Naive thymus-derived CD4-positive, alpha-beta T cell (primary cell): ENCODE measurements at regions not wholly inside any gene's neighbourhood (a gene's known extent, or its start where the extent isn't known, plus 50 kb on each side); places are given as distances from the start of the nearest gene placed in this dataset.

Experiments
- ATAC-seq: fragments of 150-1000 bp; cut with Tn5 transposase; 2 replicates; pipeline ENCODE4 v1.10.0; 2021; ENCODE audit warnings: mild to moderate bottlenecking, moderate library complexity
- CTCF ChIA-PET: fragments of 350-600 bp; sonication (Branson Sonifier 250); formaldehyde crosslinking; loops from one replicate; lab custom pipeline; 2021; ENCODE audit warnings: antibody characterized with exemption; lab: Charles Lee
- POLR2A ChIA-PET: fragments of 350-600 bp; sonication (Branson Sonifier 250); formaldehyde crosslinking; loops from one replicate; lab custom pipeline; 2021; ENCODE audit warnings: antibody characterized with exemption, inconsistent platforms; lab: Charles Lee
- DNase-seq, 9 donors: peaks; one replicate each; pipeline versions ENCODE4 v3.0.0 to v3.0.0-alpha.2; 2020 to 2022; ENCODE audit warnings: mixed read lengths in 1 of 9
- H3K27ac ChIP-seq: one replicate; pipeline ENCODE4 v1.7.0; 2013; ENCODE audit warnings: mild to moderate bottlenecking, low read depth, low read length, moderate library complexity
- H3K27me3 ChIP-seq, 2 donors: one replicate each; pipeline ENCODE4 v1.7.0; 2013; ENCODE audit warnings: low read length in 2 of 2, mild to moderate bottlenecking in 2 of 2, moderate library complexity in 2 of 2; ENCODE audit not compliant: control insufficient read depth in 2 of 2, insufficient read depth in 2 of 2
- H3K36me3 ChIP-seq, 3 experiments: 1 replicate in 2 of 3; 2 replicates in 1 of 3; pipeline ENCODE4 v1.7.0; 2013; ENCODE audit warnings: low read length in 3 of 3, mild to moderate bottlenecking in 3 of 3, moderate library complexity in 1 of 3; ENCODE audit not compliant: insufficient read depth in 3 of 3, control insufficient read depth in 2 of 3
- H3K4me1 ChIP-seq, 2 donors: one replicate each; pipeline ENCODE4 v1.7.0; 2013; ENCODE audit warnings: low read length in 2 of 2, mild to moderate bottlenecking in 2 of 2, moderate library complexity in 1 of 2; ENCODE audit not compliant: control insufficient read depth in 2 of 2, insufficient read depth in 2 of 2
- H3K4me3 ChIP-seq: 2 replicates; pipeline ENCODE4 v1.7.0; 2013; ENCODE audit warnings: mild to moderate bottlenecking, low read length
- H3K9me3 ChIP-seq, 3 experiments: 1 replicate in 2 of 3; 2 replicates in 1 of 3; pipeline ENCODE4 v1.7.0; 2013; ENCODE audit warnings: low read length in 3 of 3; ENCODE audit not compliant: control insufficient read depth in 2 of 3
- H3K27ac Mint-ChIP-seq, 9 donors: one replicate each; pipeline ENCODE4 v1.8.0; 2020 to 2022; ENCODE audit warnings: mixed read lengths in 9 of 9, mild to moderate bottlenecking in 8 of 9, moderate library complexity in 5 of 9, inconsistent platforms in 2 of 9
- H3K27me3 Mint-ChIP-seq, 5 donors: one replicate each; pipeline ENCODE4 v1.8.0; 2021 to 2022; ENCODE audit warnings: mixed read lengths in 5 of 5, mild to moderate bottlenecking in 1 of 5
- H3K36me3 Mint-ChIP-seq, 5 donors: one replicate each; pipeline ENCODE4 v1.8.0; 2020 to 2022; ENCODE audit warnings: mixed read lengths in 5 of 5, mild to moderate bottlenecking in 3 of 5, inconsistent platforms in 1 of 5
- H3K4me1 Mint-ChIP-seq, 7 donors: one replicate each; pipeline ENCODE4 v1.8.0; 2020 to 2022; ENCODE audit warnings: mixed read lengths in 7 of 7, mild to moderate bottlenecking in 3 of 7, inconsistent platforms in 1 of 7
- H3K4me3 Mint-ChIP-seq, 10 donors: one replicate each; pipeline ENCODE4 v1.8.0; 2020 to 2022; ENCODE audit warnings: mild to moderate bottlenecking in 10 of 10, mixed read lengths in 10 of 10, moderate library complexity in 6 of 10, inconsistent platforms in 2 of 10
- H3K9me3 Mint-ChIP-seq, 11 donors: one replicate each; pipeline ENCODE4 v1.8.0; 2020 to 2022; ENCODE audit warnings: mixed read lengths in 11 of 11, mild to moderate bottlenecking in 4 of 11, inconsistent platforms in 1 of 11, moderate library complexity in 1 of 11
- intact Hi-C, 2 donors: fragments of 100-400 bp; cut with micrococcal nuclease; formaldehyde crosslinking; loops; one replicate each; pipeline ENCODE4 v1.15.1; 2023

DNA sequence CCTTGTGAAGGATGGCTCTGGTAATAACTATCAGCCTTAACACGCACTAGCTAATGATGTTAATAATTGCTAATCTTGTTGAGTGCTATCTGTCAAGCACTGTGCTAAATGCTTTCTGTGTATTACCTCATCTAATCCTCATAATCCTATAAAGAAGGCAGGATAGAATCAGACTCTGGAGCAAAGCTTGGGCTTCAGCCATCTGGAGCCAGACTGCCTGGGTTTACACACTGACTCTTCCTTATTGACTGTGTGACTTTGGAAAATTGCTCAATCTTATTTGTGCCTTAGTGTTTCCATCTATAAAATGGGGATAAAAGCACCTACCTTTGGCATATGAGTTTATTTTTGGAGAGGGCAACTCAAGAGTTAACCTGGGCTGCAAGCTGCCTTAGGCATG lies 216.1 kb downstream of the NUF2 start:
- ATAC-seq (no peak), DNase-seq (no peak)
- H3K9me3 Mint-ChIP-seq, result no peaks in the 10 kb centered on the region
- no peaks in the 10 kb centered on the region for H3K27me3 Mint-ChIP-seq
- Histone ChIP-seq H3K9me3 (no peaks in the 10 kb centered on the region), H3K4me3 (no peak overlapping the region), H3K36me3 (no peaks in the 10 kb centered on the region), H3K27ac (no peak overlapping the region), H3K27me3 (no peaks in the 10 kb centered on the region), H3K4me1 (no peaks in the 10 kb centered on the region)
- intact Hi-C loops, result no loop called here
- POLR2A ChIA-PET, result no interaction called here
- no peaks in the 10 kb centered on the region for H3K36me3 Mint-ChIP-seq
- H3K4me3 Mint-ChIP-seq, result no peak overlapping the region
- H3K27ac Mint-ChIP-seq, result no peak overlapping the region
- H3K4me1 Mint-ChIP-seq, result no peaks in the 10 kb centered on the region
- CTCF ChIA-PET, result no interaction called here

DNA sequence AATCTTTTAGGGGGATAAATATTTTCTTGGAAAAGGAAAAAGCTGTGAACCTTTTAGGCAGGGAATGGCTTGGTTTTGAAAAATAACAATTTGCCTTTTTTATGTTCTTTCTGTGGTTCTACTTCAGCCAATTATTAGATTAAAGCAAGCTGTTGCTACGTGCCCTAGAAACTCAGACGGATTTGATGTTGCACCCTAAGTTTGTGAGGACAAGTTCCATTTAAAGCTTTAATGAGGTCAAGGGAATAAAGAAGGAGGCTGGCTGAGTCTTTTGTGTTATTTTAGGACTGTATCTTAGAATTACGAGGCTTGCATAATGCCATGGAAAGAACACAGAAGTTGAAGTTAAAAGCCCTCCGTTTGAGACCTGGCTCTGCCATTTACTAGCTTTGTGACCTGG lies 216.9 kb downstream of the NUF2 start:
- DNase-seq (no peak), ATAC-seq (no peak)
- POLR2A ChIA-PET, result no interaction called here
- no peaks in the 10 kb centered on the region for H3K9me3 ChIP-seq
- Mint-ChIP-seq H3K9me3 (peaks cover 0 to 4% (median 0%) of the 10 kb centered on the region in 11 donors), H3K4me1 (no peaks in the 10 kb centered on the region), H3K36me3 (no peaks in the 10 kb centered on the region), H3K4me3 (no peak overlapping the region), H3K27ac (no peak overlapping the region), H3K27me3 (no peaks in the 10 kb centered on the region)
- H3K4me3 ChIP-seq, result no peak overlapping the region
- intact Hi-C loops, result no loop called here
- CTCF ChIA-PET, result no interaction called here
- H3K27me3 ChIP-seq, result no peaks in the 10 kb centered on the region
- H3K36me3 ChIP-seq, result no peaks in the 10 kb centered on the region
- no peak overlapping the region for H3K27ac ChIP-seq
- H3K4me1 ChIP-seq, result no peaks in the 10 kb centered on the region

GRCh38 chr1:163540727-163541126 lies 219.0 kb downstream of the NUF2 start:
- Histone ChIP-seq H3K9me3 (no peaks in the 10 kb centered on the region), H3K4me1 (no peaks in the 10 kb centered on the region), H3K27me3 (no peaks in the 10 kb centered on the region), H3K36me3 (no peaks in the 10 kb centered on the region), H3K27ac (no peak overlapping the region), H3K4me3 (no peak overlapping the region)
- DNase-seq, result no peak
- intact Hi-C loops, result no loop called here
- no peaks in the 10 kb centered on the region for H3K4me1 Mint-ChIP-seq
- no peak overlapping the region for H3K27ac Mint-ChIP-seq
- no peak overlapping the region for H3K4me3 Mint-ChIP-seq
- H3K36me3 Mint-ChIP-seq, result no peaks in the 10 kb centered on the region
- CTCF ChIA-PET, result no interaction called here
- peaks cover 0 to 4% (median 0%) of the 10 kb centered on the region in 11 donors for H3K9me3 Mint-ChIP-seq
- no peaks in the 10 kb centered on the region for H3K27me3 Mint-ChIP-seq
- POLR2A ChIA-PET, result no interaction called here
- ATAC-seq, result no peak

GRCh38 chr1:163544441-163544840 lies 222.7 kb downstream of the NUF2 start:
- ATAC-seq, result no peak
- Histone ChIP-seq H3K9me3 (no peaks in the 10 kb centered on the region), H3K4me3 (no peak overlapping the region), H3K4me1 (no peaks in the 10 kb centered on the region), H3K36me3 (no peaks in the 10 kb centered on the region), H3K27me3 (no peaks in the 10 kb centered on the region), H3K27ac (no peak overlapping the region)
- no peaks in the 10 kb centered on the region for H3K36me3 Mint-ChIP-seq
- DNase-seq, result no peak
- no peaks in the 10 kb centered on the region for H3K27me3 Mint-ChIP-seq
- H3K4me3 Mint-ChIP-seq, result no peak overlapping the region
- ChIA-PET POLR2A (no interaction called here), CTCF (interaction anchor here (0.7 kb wide), 1 partner anchor 15 kb away, joined by 3 read pairs; no protein-coding TSS in a partner anchor)
- peaks cover 0 to 8% (median 2%) of the 10 kb centered on the region in 11 donors for H3K9me3 Mint-ChIP-seq
- intact Hi-C loops, result no loop called here
- no peak overlapping the region for H3K27ac Mint-ChIP-seq
- H3K4me1 Mint-ChIP-seq, result no peaks in the 10 kb centered on the region

DNA sequence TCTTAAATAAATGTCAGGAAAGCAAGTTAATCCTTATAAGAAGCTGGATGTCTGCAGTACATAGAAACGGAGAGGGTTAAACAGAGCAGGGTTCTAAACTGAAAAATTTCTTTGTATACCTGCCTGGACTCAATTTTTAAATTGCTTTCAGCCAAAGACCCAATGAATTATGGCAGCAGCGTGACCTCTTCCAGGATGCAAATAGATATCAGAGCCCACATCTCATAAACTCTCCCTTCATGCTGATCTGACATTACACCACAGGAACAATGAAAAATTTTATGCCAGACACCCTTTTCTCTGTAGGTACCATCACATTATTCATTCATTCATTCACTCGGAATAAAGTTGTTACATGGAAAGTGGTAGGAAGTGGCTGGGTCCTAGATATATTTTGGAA lies 236.4 kb downstream of the NUF2 start:
- DNase-seq, result no peak
- Histone ChIP-seq H3K36me3 (no peaks in the 10 kb centered on the region), H3K27ac (no peak overlapping the region), H3K4me1 (no peaks in the 10 kb centered on the region), H3K9me3 (no peaks in the 10 kb centered on the region), H3K27me3 (no peaks in the 10 kb centered on the region), H3K4me3 (no peak overlapping the region)
- no peak overlapping the region for H3K27ac Mint-ChIP-seq
- no peak overlapping the region for H3K4me3 Mint-ChIP-seq
- no peaks in the 10 kb centered on the region for H3K4me1 Mint-ChIP-seq
- no peak for ATAC-seq
- CTCF ChIA-PET, result no interaction called here
- intact Hi-C loops, result no loop called here
- peaks cover 0 to 12% (median 3%) of the 10 kb centered on the region in 11 donors for H3K9me3 Mint-ChIP-seq
- H3K27me3 Mint-ChIP-seq, result peaks cover 0 to 9% (median 0%) of the 10 kb centered on the region in 5 donors
- POLR2A ChIA-PET, result no interaction called here
- H3K36me3 Mint-ChIP-seq, result no peaks in the 10 kb centered on the region

GRCh38 chr1:163561580-163562295 lies 240.0 kb downstream of the NUF2 start:
- ATAC-seq (no peak), DNase-seq (no peak)
- POLR2A ChIA-PET, result no interaction called here
- Histone ChIP-seq H3K4me1 (no peaks in the 10 kb centered on the region), H3K27ac (no peak overlapping the region), H3K4me3 (no peak overlapping the region), H3K9me3 (no peaks in the 10 kb centered on the region), H3K27me3 (no peaks in the 10 kb centered on the region), H3K36me3 (no peaks in the 10 kb centered on the region)
- CTCF ChIA-PET, result no interaction called here
- intact Hi-C loops, result no loop called here
- H3K4me1 Mint-ChIP-seq, result no peaks in the 10 kb centered on the region
- H3K27ac Mint-ChIP-seq, result no peak overlapping the region
- H3K9me3 Mint-ChIP-seq, result peaks cover 0 to 5% (median 1%) of the 10 kb centered on the region in 11 donors
- H3K36me3 Mint-ChIP-seq, result no peaks in the 10 kb centered on the region
- peaks cover 0 to 3% (median 0%) of the 10 kb centered on the region in 5 donors for H3K27me3 Mint-ChIP-seq
- no peak overlapping the region for H3K4me3 Mint-ChIP-seq

- H3K4me1 ChIP-seq, result no peaks in the 10 kb centered on the region
- ATAC-seq (no peak), DNase-seq (no peak)
- Mint-ChIP-seq H3K27me3 (peaks cover 0 to 3% (median 0%) of the 10 kb centered on the region in 5 donors), H3K4me1 (no peaks in the 10 kb centered on the region), H3K36me3 (no peaks in the 10 kb centered on the region), H3K4me3 (no peak overlapping the region), H3K9me3 (peaks cover 0 to 5% (median 1%) of the 10 kb centered on the region in 11 donors), H3K27ac (no peak overlapping the region)
- no peak overlapping the region for H3K4me3 ChIP-seq
- no peak overlapping the region for H3K27ac ChIP-seq
- CTCF ChIA-PET, result no interaction called here
- POLR2A ChIA-PET, result no interaction called here
- no peaks in the 10 kb centered on the region for H3K36me3 ChIP-seq
- no peaks in the 10 kb centered on the region for H3K9me3 ChIP-seq
- intact Hi-C loops, result no loop called here
- H3K27me3 ChIP-seq, result no peaks in the 10 kb centered on the region
Observed at GRCh38 chr1:163562355-163562754, 240.6 kb downstream of the NUF2 start.
